GM18502 (cell line): ENCODE measurements at regions not wholly inside any gene's neighbourhood (a gene's known extent, or its start where the extent isn't known, plus 50 kb on each side); places are given as distances from the start of the nearest gene placed in this dataset.

ENCODE experiments used
- ATAC-seq: cut with Tn5 transposase; IDR thresholded peaks from one replicate; pipeline ENCODE4 v1.9.1; 2021; ENCODE audit warnings: mild to moderate bottlenecking; ENCODE audit not compliant: unreplicated experiment, poor library complexity

- ATAC-seq: peak; percentile 68
These were observed 95.0 kb upstream of the ACTBL2 start for GRCh38 chr5:57577432-57578175.

DNA sequence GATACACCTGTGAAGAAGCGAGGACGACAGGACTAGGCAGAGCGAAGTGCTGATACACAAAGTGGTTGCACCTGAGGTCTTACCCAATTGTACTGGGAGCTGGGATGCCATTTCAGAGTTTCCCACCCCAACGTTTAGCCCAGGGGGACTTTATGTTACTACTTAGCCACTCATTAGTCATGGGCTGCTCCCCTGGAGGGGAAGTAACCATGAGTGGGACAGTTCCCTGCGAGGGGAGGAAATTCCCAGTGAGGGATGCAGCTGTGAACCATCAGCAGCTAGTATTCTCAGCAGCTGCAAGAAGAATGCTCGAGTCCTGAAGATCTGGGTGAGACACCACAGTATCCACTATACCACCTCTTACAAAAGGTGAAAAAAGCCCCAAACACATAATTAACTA lies 93.7 kb upstream of the ACTBL2 start:
- ATAC-seq: no peak

DNA sequence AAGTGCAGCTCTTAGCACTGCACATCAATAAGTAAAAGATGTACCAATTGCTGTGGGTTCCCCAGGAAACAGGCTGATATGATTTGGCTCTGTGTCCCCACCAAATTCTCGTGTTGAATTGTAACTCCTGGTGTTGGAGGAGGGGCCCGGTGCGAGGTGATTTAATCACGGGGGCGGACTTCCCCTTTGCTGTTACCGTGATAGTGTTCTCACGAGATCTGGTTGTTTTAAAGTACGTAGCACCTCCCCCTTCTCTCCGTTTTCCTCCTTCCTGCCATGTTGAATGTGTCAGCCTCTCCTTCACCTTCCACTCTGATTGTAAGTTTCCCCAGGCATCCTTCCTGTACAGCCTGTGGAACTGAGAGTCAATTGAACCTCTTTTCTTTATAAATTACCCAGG lies 93.2 kb upstream of the ACTBL2 start:
- no peak for ATAC-seq

DNA sequence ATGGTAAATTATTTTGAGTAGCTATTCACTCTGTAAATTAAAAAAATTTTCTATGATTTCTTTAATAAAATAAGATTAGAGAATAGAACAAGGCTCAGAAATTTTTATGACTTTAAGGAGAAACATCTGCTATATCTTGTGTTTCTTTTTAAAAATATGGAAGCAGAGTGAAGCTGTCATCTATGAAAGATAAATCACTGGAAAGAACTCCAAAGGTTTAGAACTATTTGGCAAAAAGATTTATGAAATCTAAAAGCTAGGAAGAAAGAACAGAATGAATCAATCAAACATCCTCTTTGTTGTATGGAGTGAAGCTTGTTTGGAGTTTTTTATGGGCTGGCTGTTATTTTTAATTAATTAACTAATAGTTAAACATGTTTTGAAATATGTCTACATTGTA lies 89.8 kb upstream of the ACTBL2 start:
- ATAC-seq: no peak

DNA sequence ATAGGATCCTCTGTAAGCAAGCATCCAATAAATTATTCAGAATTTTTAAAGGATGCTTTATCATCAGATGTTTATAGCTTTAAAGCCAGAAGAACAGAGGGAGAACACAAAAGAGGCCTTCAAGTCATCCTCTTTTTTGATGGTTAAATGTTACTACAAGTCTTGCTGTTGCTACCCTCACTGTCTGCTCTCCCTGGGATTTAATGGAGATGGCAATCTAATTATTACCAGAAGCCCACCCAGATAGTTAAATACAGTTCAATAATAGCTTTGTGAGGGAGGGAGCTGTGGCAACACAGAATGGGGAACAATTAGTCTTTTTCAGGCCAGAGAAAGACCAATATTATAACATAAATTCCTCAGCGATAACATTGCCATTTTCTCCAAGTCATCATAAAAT lies 87.0 kb upstream of the ACTBL2 start:
- no peak for ATAC-seq

GRCh38 chr5:57568136-57568535 lies 85.5 kb upstream of the ACTBL2 start:
- no peak for ATAC-seq

GRCh38 chr5:57566914-57567313 lies 84.3 kb upstream of the ACTBL2 start:
- ATAC-seq: peak; percentile 79

GRCh38 chr5:57561231-57561842 lies 78.7 kb upstream of the ACTBL2 start:
- no peak for ATAC-seq

DNA sequence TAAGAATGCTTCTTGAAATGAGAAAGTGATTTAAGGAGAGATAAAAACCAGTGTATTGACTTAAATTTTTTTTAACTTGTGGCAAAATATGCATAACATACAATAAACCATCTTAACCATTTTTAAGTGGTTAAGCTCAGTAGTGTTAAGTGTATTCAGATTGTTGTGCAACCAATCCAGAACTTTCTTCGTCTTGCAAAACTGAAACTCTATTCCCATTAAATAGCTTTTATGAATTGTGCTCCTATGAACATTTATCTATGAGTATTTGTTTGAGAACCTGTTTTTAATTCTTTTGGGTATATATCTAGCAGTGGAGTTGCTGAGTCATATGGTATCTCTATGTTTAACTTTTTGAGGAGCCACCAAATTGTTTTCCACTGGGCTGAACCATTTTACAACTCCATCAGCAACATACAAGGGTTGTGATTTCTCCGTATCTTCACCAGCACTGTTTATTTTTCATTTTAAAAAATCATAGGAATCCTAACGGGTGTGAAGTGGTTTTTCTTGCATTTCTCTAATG lies 76.6 kb upstream of the ACTBL2 start:
- no peak for ATAC-seq

- no peak for ATAC-seq
These were observed 69.4 kb upstream of the ACTBL2 start for GRCh38 chr5:57552033-57552432.

GRCh38 chr5:57551251-57551650 lies 68.6 kb upstream of the ACTBL2 start:
- no peak for ATAC-seq

GRCh38 chr5:57550132-57550531 lies 67.5 kb upstream of the ACTBL2 start:
- ATAC-seq: no peak

- no peak for ATAC-seq
These were observed 67.0 kb upstream of the ACTBL2 start for GRCh38 chr5:57549566-57549965.

GRCh38 chr5:57540823-57541222 lies 58.2 kb upstream of the ACTBL2 start:
- no peak for ATAC-seq

GRCh38 chr5:57539281-57539701 lies 56.7 kb upstream of the ACTBL2 start:
- ATAC-seq: no peak

DNA sequence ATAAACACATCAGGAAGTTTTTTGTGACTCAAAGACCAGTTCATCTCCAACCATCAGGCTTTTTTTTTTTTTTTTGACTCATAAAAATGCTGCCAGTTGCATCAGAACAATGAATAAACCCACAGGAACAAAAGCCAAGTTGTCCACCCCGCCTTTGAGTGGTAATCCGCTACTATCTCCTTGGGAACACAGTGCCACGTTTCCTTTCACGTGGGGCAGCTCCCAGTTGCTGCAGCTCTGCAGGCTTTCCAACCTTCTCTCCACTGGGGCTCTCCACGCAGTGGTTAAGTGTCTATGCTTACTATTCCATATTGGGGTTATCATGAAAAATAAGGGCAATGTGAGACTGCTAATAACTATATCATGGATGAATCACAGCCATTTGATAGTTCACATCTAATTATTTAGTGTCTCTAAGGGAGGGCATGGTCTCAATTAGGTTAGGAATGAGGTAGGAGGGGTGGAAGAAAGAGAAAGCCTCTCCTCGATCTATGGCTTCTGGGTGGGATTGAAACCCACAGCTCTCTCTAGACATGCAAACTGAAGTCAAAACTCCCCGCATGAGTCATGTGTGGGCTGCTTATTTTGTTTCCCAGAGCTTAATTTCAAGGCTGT lies 55.8 kb upstream of the ACTBL2 start:
- no peak for ATAC-seq

DNA sequence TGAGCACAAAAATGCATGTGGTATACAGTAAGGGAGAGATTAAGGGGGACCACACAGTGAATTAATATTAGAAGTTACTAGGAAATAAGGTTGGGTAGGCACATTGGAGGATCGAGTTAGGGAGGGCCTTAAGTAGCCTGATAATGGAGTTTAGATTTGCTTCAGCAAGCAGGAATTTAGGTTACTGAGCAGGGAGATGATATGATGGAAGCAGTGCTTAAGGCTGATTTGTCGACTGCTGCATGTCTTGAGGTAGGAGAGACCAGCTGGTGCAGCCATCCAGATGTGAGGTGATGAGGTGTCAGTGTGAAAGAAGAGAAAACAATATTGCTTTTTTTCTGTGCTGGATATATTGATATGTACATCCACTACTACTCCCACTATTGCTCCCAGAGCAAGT lies 55.2 kb upstream of the ACTBL2 start:
- no peak for ATAC-seq

DNA sequence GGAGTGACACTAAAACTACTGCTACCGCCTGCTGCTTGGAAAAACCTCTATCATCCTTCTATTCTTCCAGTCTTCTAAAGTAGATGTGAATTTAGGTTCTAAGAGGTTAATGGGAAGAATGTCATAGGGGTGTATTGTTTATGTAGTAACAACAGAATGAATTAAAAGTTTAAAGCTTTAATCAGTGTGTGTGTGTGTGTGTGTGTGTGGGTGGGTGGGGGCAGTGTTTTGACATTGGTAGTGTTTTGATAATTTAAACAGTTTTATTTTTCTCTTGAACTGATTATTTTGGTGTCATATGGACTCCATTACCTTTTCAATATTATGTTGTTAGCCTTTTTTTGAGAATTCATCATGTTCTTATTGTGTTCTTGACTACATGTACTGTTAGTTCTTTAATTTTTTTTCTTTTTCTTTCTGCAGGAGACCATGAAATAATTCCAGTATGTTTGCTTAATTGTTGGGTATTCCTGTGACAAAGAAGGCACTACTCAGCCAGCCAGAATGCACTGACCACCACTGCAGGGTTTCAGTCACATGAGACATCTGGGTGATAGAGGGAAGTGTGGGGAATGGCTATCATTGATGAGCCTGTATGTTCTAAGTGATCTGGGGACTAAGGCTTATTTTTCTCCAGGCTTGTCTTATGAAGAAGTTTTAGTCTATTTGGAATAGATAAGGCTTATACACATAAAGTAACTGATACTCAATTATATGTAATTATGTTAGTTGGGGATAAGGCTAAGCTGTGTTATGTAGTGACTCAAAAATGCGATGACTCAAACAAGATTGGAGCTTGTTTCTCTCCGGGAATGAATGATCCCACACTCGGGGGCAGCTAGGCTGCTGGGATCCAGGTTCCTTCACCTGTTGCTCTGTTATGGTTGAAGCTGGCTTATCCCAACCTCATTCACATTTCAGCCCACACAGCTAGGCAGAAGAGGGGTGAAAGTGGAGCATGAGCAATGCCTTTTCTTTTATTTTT lies 50.2 kb upstream of the ACTBL2 start:
- ATAC-seq: no peak
